ENCODE measurements at regions not wholly inside any gene's neighbourhood (a gene's known extent, or its start where the extent isn't known, plus 50 kb on each side); places are given as distances from the start of the nearest gene placed in this dataset.

DNA sequence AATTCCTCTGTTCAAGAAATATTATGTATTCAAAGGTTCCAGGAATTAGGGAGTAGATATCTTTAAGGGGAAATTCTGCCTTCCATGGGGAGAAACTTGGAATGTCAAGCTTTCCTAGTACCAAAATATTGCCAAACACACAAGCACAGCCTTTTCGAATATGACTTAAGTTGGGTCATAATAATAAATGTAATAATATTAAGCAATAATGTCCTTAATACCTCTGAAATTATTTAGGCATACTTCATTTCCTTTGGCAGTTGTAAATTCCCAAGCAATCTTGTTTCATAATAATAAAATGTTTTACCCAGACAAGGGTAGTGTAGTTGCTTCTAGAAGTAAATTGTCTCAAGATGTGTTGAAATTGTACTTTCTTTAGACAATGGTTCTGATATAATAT lies 630.3 kb upstream of the CDH18 start:
- Histone ChIP-seq H3K4me3 (ENCODE audit: low read depth in 1 of 5, low read length in 5 of 5) (peak overlapping the region in 1 of 5 donors; percentile 24), H3K36me3 (ENCODE audit: control insufficient read depth in 5 of 5, insufficient read depth in 5 of 5, low read length in 5 of 5) (no peaks in the 10 kb centered on the region), H3K27me3 (ENCODE audit: control insufficient read depth in 5 of 5, insufficient read depth in 4 of 5, low read length in 5 of 5) (no peaks in the 10 kb centered on the region), H3K27ac (ENCODE audit: low read depth, low read length) (peak overlapping the region; percentile 77), H3K9me3 (ENCODE audit: control insufficient read depth in 5 of 5, low read length in 5 of 5) (peaks cover 0 to 5% (median 0%) of the 10 kb centered on the region in 5 donors), H3K9ac (ENCODE audit: low read length in 5 of 5) (peak overlapping the region in 1 of 5 donors; percentile 57), H3K4me1 (ENCODE audit: control insufficient read depth in 5 of 5, insufficient read depth in 5 of 5, low read length in 5 of 5) (peaks cover 0 to 22% (median 12%) of the 10 kb centered on the region in 5 donors)

DNA sequence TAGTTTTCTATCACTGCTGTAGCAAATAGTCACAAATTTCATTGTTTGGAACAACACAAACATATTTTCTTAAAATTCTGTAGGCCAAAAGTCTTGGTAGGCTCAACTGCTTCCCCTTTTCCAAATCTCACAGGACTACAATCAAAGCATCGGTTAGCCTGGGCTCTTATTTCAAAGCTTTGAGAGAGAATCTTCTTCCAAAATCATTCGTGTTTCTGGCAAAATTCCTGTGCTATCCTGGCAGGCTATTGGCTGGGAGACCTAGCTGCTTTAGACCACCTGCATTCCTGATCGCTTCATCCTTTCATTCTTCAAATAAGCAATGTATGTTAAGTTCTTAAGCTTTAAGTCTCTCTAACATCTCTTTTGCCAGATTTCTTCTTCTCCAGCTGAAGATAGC lies 629.8 kb upstream of the CDH18 start:
- no peaks in the 10 kb centered on the region for H3K27me3 ChIP-seq (ENCODE audit: control insufficient read depth in 5 of 5, insufficient read depth in 4 of 5, low read length in 5 of 5)
- peak overlapping the region; percentile 77 for H3K27ac ChIP-seq (ENCODE audit: low read depth, low read length)
- peak overlapping the region in 1 of 5 donors; percentile 24 for H3K4me3 ChIP-seq (ENCODE audit: low read depth in 1 of 5, low read length in 5 of 5)
- H3K9ac ChIP-seq (ENCODE audit: low read length in 5 of 5), result peak overlapping the region in 2 of 5 donors; percentile 26 to 57
- no peaks in the 10 kb centered on the region for H3K36me3 ChIP-seq (ENCODE audit: control insufficient read depth in 5 of 5, insufficient read depth in 5 of 5, low read length in 5 of 5)
- H3K4me1 ChIP-seq (ENCODE audit: control insufficient read depth in 5 of 5, insufficient read depth in 5 of 5, low read length in 5 of 5), result peaks cover 0 to 22% (median 12%) of the 10 kb centered on the region in 5 donors
- peaks cover 0 to 5% (median 0%) of the 10 kb centered on the region in 5 donors for H3K9me3 ChIP-seq (ENCODE audit: control insufficient read depth in 5 of 5, low read length in 5 of 5)

DNA sequence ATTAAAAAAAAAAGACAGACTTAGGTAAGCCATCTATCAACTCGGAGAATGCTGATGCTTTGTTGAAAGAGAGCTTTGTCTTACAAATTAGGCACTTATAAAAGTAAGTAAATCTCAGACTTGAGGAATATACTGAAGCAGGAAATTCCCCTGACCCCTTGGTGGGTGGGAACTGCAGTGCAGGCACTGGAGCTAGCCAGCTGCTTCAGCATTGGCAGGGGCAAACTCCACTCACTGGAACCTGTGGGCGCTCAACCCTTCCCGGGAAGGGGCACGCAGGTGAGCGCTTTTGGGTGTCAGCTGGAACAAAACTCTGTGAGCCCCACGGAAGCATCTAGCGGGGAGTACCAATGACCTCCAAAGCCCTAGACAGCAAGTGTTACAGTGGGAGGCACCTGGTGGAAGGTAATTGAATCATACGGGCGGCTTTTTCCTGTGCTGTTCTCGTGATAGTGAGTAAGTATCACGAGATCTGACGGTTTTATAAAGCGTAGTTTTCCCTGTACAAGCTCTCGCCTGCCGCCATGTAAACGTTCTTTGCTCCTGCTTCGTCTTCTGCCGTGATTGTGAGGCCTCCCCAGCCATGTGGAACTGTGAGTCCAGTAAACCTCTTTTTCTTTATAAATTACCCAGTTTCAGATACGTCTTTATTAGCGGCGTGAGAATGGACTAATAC lies 628.0 kb upstream of the CDH18 start:
- Histone ChIP-seq H3K36me3 (ENCODE audit: control insufficient read depth in 5 of 5, insufficient read depth in 5 of 5, low read length in 5 of 5) (no peaks in the 10 kb centered on the region), H3K4me1 (ENCODE audit: control insufficient read depth in 5 of 5, insufficient read depth in 5 of 5, low read length in 5 of 5) (peaks cover 0 to 22% (median 12%) of the 10 kb centered on the region in 5 donors), H3K27me3 (ENCODE audit: control insufficient read depth in 5 of 5, insufficient read depth in 4 of 5, low read length in 5 of 5) (no peaks in the 10 kb centered on the region), H3K9ac (ENCODE audit: low read length in 5 of 5) (no peak overlapping the region), H3K9me3 (ENCODE audit: control insufficient read depth in 5 of 5, low read length in 5 of 5) (peaks cover 0 to 5% (median 0%) of the 10 kb centered on the region in 5 donors), H3K27ac (ENCODE audit: low read depth, low read length) (no peak overlapping the region), H3K4me3 (ENCODE audit: low read depth in 1 of 5, low read length in 5 of 5) (no peak overlapping the region)

GRCh38 chr5:20611620-20612019 lies 623.6 kb upstream of the CDH18 start:
- Histone ChIP-seq H3K36me3 (ENCODE audit: control insufficient read depth in 5 of 5, insufficient read depth in 5 of 5, low read length in 5 of 5) (no peaks in the 10 kb centered on the region), H3K9me3 (ENCODE audit: control insufficient read depth in 5 of 5, low read length in 5 of 5) (peaks cover 0 to 5% (median 0%) of the 10 kb centered on the region in 5 donors), H3K9ac (ENCODE audit: low read length in 5 of 5) (no peak overlapping the region), H3K4me3 (ENCODE audit: low read depth in 1 of 5, low read length in 5 of 5) (no peak overlapping the region), H3K27ac (ENCODE audit: low read depth, low read length) (no peak overlapping the region), H3K4me1 (ENCODE audit: control insufficient read depth in 5 of 5, insufficient read depth in 5 of 5, low read length in 5 of 5) (no peaks in the 10 kb centered on the region), H3K27me3 (ENCODE audit: control insufficient read depth in 5 of 5, insufficient read depth in 4 of 5, low read length in 5 of 5) (no peaks in the 10 kb centered on the region)

DNA sequence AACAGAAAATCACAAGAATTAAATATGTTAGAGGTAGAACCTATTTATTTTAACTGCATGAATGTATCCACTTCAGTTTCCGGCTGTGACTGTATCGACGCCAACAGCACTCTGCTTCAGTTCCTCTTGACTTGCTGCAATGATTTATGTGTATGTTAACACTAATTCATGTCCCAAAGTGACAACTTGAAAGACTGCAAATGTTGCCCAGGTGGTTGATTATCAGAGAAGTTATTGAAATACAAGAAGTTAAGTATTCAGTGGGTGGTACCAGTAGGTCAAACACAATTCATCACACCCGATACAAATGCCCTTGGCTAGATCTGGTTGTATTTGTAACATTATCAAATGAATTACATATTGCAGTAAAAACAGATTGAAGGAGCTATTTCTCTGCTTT lies 622.7 kb upstream of the CDH18 start:
- Histone ChIP-seq H3K9ac (ENCODE audit: low read length in 5 of 5) (no peak overlapping the region), H3K36me3 (ENCODE audit: control insufficient read depth in 5 of 5, insufficient read depth in 5 of 5, low read length in 5 of 5) (no peaks in the 10 kb centered on the region), H3K27ac (ENCODE audit: low read depth, low read length) (no peak overlapping the region), H3K9me3 (ENCODE audit: control insufficient read depth in 5 of 5, low read length in 5 of 5) (no peaks in the 10 kb centered on the region), H3K4me1 (ENCODE audit: control insufficient read depth in 5 of 5, insufficient read depth in 5 of 5, low read length in 5 of 5) (peaks cover 0 to 8% (median 0%) of the 10 kb centered on the region in 5 donors), H3K27me3 (ENCODE audit: control insufficient read depth in 5 of 5, insufficient read depth in 4 of 5, low read length in 5 of 5) (no peaks in the 10 kb centered on the region), H3K4me3 (ENCODE audit: low read depth in 1 of 5, low read length in 5 of 5) (no peak overlapping the region)

- Histone ChIP-seq H3K36me3 (ENCODE audit: control insufficient read depth in 5 of 5, insufficient read depth in 5 of 5, low read length in 5 of 5) (no peaks in the 10 kb centered on the region), H3K9me3 (ENCODE audit: control insufficient read depth in 5 of 5, low read length in 5 of 5) (no peaks in the 10 kb centered on the region), H3K9ac (ENCODE audit: low read length in 5 of 5) (no peak overlapping the region)
Observed at GRCh38 chr5:20609126-20609525, 621.1 kb upstream of the CDH18 start.

DNA sequence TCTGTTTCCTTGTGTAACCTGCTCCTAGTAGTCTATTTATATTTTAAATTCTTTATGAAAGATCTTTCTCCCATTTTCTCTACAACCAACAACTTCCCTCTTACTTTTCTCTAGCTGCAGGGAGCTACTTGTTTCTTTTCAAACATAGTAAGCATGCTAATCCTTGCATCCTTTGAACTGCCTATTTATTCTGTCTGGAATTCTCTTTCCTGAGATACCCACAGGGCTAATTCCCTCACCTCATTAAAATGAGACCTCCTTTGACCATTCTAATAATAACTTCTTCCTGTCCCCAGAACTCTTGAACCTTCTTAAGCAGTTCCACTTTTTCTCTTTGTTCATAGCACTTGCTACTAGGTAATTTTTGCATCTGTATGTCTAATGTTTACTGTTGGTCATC lies 620.6 kb upstream of the CDH18 start:
- no peak overlapping the region for H3K4me3 ChIP-seq (ENCODE audit: low read depth in 1 of 5, low read length in 5 of 5)

More at GRCh38 chr5:20609126-20609525, 621.1 kb upstream of the CDH18 start:
- Histone ChIP-seq H3K27ac (ENCODE audit: low read depth, low read length) (no peak overlapping the region), H3K27me3 (ENCODE audit: control insufficient read depth in 5 of 5, insufficient read depth in 4 of 5, low read length in 5 of 5) (no peaks in the 10 kb centered on the region), H3K4me1 (ENCODE audit: control insufficient read depth in 5 of 5, insufficient read depth in 5 of 5, low read length in 5 of 5) (peaks cover 0 to 8% (median 0%) of the 10 kb centered on the region in 5 donors), H3K4me3 (ENCODE audit: low read depth in 1 of 5, low read length in 5 of 5) (no peak overlapping the region)

DNA sequence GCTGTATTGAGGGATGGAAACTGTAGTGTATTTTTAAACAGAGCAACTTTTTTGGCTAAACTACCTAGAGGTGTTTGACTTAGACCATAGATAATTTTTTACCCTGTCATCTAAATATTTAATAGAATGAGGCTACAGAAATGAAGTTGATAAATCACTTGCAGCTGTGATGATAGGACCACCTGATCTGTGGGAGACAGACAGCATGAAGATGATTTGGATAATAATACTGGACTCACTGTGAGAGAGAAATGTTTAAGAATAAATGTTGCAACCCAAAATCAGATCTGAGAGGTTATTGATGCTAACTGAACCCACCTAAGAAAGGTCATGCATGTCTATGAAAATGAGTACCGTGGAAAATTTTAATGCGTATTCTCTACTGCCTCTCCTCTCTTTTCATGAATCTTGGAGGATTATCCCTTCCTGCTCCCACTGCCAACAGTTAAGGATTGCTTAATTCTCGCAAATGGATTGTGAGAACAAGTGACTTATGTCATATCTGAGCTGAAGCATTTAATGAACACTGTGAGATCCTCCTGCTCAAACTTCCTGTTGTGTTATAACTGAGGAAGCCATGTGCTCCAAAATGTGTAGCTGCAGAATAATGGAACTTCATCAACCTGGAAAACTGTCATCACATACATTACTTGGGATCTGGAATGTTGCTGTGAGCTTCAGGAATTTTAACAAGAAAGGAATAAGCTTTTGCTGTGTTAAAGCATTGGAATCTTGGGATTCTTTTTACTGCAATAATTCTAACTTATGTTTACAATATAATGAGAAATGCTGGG lies 617.9 kb upstream of the CDH18 start:
- Histone ChIP-seq H3K36me3 (ENCODE audit: control insufficient read depth in 5 of 5, insufficient read depth in 5 of 5, low read length in 5 of 5) (no peaks in the 10 kb centered on the region), H3K9me3 (ENCODE audit: control insufficient read depth in 5 of 5, low read length in 5 of 5) (peaks cover 0 to 12% (median 3%) of the 10 kb centered on the region in 5 donors), H3K4me3 (ENCODE audit: low read depth in 1 of 5, low read length in 5 of 5) (no peak overlapping the region), H3K27me3 (ENCODE audit: control insufficient read depth in 5 of 5, insufficient read depth in 4 of 5, low read length in 5 of 5) (no peaks in the 10 kb centered on the region), H3K4me1 (ENCODE audit: control insufficient read depth in 5 of 5, insufficient read depth in 5 of 5, low read length in 5 of 5) (peaks cover 0 to 8% (median 0%) of the 10 kb centered on the region in 5 donors), H3K9ac (ENCODE audit: low read length in 5 of 5) (no peak overlapping the region), H3K27ac (ENCODE audit: low read depth, low read length) (no peak overlapping the region)

More for the DNA sequence above, 620.6 kb upstream of the CDH18 start:
- no peaks in the 10 kb centered on the region for H3K36me3 ChIP-seq (ENCODE audit: control insufficient read depth in 5 of 5, insufficient read depth in 5 of 5, low read length in 5 of 5)
- no peak overlapping the region for H3K9ac ChIP-seq (ENCODE audit: low read length in 5 of 5)
- H3K4me1 ChIP-seq (ENCODE audit: control insufficient read depth in 5 of 5, insufficient read depth in 5 of 5, low read length in 5 of 5), result peaks cover 0 to 8% (median 0%) of the 10 kb centered on the region in 5 donors
- no peak overlapping the region for H3K27ac ChIP-seq (ENCODE audit: low read depth, low read length)
- H3K27me3 ChIP-seq (ENCODE audit: control insufficient read depth in 5 of 5, insufficient read depth in 4 of 5, low read length in 5 of 5), result no peaks in the 10 kb centered on the region
- H3K9me3 ChIP-seq (ENCODE audit: control insufficient read depth in 5 of 5, low read length in 5 of 5), result no peaks in the 10 kb centered on the region

DNA sequence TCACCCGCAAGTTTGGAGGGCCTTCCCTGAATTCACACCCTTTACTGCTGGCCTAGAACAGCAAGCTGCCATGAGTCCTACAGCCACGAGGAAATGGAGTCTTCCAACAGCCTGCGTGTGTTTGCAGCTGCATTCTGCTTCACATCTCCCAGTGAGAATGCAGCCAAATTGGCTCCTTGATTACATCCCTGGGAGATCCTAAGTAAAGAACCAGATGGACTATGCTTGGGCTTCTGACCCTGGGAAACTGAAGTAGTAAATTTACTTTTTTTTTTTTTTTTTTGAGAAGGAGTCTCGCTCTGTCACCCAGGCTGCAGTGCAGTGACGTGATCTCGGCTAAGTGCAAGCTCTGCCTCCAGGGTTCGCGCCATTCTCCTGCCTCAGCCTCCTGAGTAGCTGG lies 617.0 kb upstream of the CDH18 start:
- H3K4me1 ChIP-seq (ENCODE audit: control insufficient read depth in 5 of 5, insufficient read depth in 5 of 5, low read length in 5 of 5), result peaks cover 0 to 8% (median 0%) of the 10 kb centered on the region in 5 donors
- H3K9ac ChIP-seq (ENCODE audit: low read length in 5 of 5), result no peak overlapping the region
- no peaks in the 10 kb centered on the region for H3K27me3 ChIP-seq (ENCODE audit: control insufficient read depth in 5 of 5, insufficient read depth in 4 of 5, low read length in 5 of 5)
- H3K9me3 ChIP-seq (ENCODE audit: control insufficient read depth in 5 of 5, low read length in 5 of 5), result peaks cover 0 to 12% (median 3%) of the 10 kb centered on the region in 5 donors
- H3K36me3 ChIP-seq (ENCODE audit: control insufficient read depth in 5 of 5, insufficient read depth in 5 of 5, low read length in 5 of 5), result no peaks in the 10 kb centered on the region
- H3K4me3 ChIP-seq (ENCODE audit: low read depth in 1 of 5, low read length in 5 of 5), result no peak overlapping the region
- H3K27ac ChIP-seq (ENCODE audit: low read depth, low read length), result no peak overlapping the region

DNA sequence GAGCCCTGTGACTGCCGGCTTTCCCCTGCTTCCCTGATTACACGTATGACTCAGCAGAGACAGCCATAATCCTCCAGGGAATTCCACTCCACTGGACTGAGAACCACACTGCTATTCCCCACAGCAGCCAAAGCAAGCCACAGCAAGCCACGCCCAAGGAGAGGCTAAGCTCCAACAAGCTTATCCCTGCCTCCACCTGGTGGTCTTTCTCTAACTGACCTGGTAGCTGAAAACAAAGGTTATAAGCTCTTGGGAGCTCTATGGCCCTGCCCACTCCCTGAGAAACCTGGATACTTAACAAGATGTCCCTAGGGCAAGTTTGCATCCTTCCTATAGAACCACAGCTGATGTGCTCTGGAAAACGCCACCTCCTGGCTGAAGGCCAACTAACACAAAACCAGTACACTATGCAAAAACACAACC lies 613.7 kb upstream of the CDH18 start:
- H3K4me3 ChIP-seq (ENCODE audit: low read depth in 1 of 5, low read length in 5 of 5), result no peak overlapping the region
- no peak overlapping the region for H3K9ac ChIP-seq (ENCODE audit: low read length in 5 of 5)
- peaks cover 0 to 8% (median 0%) of the 10 kb centered on the region in 5 donors for H3K4me1 ChIP-seq (ENCODE audit: control insufficient read depth in 5 of 5, insufficient read depth in 5 of 5, low read length in 5 of 5)
- no peak overlapping the region for H3K27ac ChIP-seq (ENCODE audit: low read depth, low read length)
- peaks cover 0 to 12% (median 3%) of the 10 kb centered on the region in 5 donors for H3K9me3 ChIP-seq (ENCODE audit: control insufficient read depth in 5 of 5, low read length in 5 of 5)
- H3K36me3 ChIP-seq (ENCODE audit: control insufficient read depth in 5 of 5, insufficient read depth in 5 of 5, low read length in 5 of 5), result no peaks in the 10 kb centered on the region
- no peaks in the 10 kb centered on the region for H3K27me3 ChIP-seq (ENCODE audit: control insufficient read depth in 5 of 5, insufficient read depth in 4 of 5, low read length in 5 of 5)
